ENCODE measurements at regions not wholly inside any gene's neighbourhood (a gene's known extent, or its start where the extent isn't known, plus 50 kb on each side); places are given as distances from the start of the nearest gene placed in this dataset.
"Not testable (repeated sequence)": the region's sequence is repeated elsewhere in the genome, so short reads cannot be mapped to it uniquely, and the experiment has no call there.

GRCh38 chr21:38042246-38042645 lies 126.0 kb upstream of the KCNJ6 start:
- no peak for DNase-seq

DNA sequence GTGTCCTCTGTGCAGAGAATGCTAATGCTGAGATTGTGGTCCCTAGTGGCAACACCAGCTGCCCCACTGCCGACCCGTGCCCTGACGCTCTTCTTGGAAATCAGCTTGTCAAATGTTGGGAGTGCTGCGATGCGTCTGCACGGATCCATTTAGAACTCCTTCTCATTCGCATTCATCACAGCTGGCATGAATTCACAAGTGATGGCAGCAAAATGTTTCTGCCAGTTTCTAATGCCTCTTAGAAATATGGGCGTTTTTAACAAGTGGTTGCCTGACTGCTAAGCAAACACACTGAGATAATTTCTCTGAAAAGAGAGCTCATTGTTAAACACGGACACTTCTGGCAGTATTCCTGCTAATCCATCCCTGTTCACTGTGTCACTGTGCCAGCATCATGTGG lies 131.9 kb upstream of the KCNJ6 start:
- no peak for DNase-seq

- DNase-seq: no peak
Measured at GRCh38 chr21:38054334-38054733, 138.1 kb upstream of the KCNJ6 start.

- no peak for DNase-seq
Measured at GRCh38 chr21:38056481-38056880, 140.2 kb upstream of the KCNJ6 start.

DNA sequence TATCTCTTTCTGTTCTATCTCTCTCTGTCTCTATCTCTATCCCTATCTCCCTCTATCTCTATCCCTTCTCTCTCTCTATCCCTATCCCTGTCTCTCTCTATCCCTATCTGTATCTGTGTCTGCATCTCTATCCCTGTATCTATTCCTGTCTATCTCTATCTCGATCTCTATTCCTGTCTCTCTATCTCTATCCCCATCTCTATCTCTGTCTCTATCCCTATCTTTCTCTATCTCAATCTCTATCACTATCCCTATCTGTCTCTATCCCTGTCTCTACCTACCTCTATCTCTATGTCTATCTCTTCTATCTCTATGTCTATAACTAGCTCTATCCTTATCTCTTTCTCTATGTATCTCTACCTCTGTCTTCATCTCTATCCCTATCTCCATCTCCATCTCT lies 141.4 kb upstream of the KCNJ6 start:
- DNase-seq: no peak

DNA sequence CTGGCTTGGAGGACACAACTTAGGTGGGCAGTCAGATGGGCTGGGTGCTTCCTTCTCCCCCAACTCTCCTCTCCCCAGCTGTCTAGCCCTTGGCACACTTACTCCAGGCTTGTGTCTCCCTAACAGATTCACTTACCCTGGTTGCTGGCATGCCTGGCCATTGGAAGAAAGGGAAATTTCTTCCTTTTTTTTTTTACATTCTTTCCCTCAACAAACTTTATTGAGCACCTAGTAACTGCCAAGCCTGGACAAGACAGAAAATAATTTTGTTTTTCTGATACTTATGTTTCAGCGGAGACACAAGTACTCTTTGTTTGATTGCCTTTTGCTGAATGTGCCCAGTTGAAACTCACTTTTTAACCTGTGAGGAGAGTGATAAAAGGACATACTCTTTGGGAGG lies 144.3 kb upstream of the KCNJ6 start:
- DNase-seq: no peak

GRCh38 chr21:38067086-38067739 lies 151.0 kb upstream of the KCNJ6 start:
- no peak for DNase-seq

DNA sequence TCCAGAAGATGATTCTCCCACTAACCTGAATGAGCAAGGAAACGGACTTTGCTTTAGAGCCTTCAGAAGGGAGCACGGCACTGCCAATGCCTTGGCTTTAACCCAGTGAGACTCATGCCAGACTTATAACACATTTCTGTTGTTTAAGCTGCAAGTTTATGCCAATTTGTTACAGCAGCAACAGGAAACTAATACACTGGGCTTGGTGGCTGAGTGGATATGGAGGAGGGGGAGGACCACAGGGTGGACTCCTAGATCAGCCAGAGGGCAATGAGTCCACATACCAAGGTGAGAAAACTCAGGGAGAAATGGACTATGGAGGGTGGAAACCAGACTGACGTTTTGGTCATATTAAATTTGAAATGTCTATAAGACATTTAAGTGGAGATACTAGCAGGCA lies 156.2 kb upstream of the KCNJ6 start:
- no peak for DNase-seq

DNA sequence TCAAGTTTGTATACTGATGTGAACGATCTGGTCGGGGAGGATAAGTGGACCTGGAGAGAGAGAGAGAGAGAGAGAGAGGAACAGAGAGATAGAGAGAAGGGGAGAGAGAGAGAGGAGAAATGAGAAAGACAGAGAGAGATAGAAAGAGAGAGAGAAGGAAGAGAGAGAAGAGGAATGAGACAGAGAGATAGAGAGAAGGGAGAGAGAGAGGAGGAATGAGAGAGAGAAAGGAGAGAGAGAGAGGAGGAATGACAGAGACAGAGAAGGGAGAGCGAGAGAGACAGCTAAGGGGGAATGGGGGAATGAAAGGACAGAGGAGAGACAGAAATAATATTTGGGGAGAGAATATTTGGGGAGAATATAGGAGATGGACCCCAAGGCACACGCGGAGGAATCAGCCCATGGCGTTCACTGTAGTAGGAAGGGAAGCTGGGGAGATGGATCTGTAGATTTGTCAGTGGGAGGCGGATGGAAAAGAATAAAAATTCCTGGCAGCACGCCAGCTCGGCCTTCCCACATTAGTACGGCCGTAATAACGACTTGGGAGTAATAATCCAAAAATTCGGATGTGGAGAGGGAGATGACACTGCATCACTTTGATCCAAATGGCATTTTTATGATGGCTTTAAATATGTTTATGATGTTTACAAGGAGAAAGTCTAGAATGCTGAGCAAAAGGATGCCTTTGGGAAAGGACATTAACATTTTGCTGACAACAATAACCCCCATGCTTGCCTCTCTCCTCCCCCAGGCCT lies 159.8 kb upstream of the KCNJ6 start:
- no peak for DNase-seq

DNA sequence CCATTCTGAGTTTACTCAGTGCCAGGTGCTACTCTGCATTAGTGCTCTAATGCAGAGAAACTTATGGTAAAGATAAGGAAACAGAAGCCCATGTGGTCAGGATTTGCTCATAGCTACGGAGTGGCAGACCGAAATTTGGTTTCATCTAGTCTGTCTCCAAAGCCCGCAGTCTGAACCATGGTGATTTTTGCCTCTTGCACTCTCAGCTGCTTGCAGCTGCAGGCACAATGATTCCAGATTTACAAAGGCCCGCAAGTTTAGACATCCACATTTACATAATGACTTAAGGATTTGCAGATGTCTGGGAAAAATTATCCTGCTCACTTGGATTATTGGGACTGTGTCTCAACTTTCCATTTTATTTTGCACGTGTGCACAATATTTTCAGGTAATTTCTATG lies 161.3 kb upstream of the KCNJ6 start:
- no peak for DNase-seq

DNA sequence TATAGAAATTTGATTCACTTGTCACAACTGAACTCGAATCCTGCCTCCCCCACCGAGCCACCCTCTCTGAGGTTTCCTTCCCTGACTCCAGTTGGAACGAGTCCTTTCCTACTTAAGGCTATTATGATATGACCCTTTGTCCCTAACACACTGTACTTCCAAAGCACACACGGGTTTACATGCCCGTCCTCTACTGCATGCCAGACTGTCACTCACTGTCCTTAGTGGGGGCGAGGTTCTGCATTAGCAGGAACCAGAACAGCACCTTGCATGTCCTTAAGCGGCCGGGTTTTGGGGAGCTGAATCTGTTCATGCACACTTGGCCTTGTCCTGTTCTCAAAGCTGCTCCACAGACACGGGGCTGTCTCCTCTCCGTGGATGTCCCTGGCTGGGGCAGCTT lies 164.6 kb upstream of the KCNJ6 start:
- DNase-seq: no peak

GRCh38 chr21:38081708-38082107 lies 165.5 kb upstream of the KCNJ6 start:
- DNase-seq: no peak

- DNase-seq: no peak
Measured at GRCh38 chr21:38082936-38083485, 166.8 kb upstream of the KCNJ6 start.

GRCh38 chr21:38083535-38083934 lies 167.3 kb upstream of the KCNJ6 start:
- no peak for DNase-seq

DNA sequence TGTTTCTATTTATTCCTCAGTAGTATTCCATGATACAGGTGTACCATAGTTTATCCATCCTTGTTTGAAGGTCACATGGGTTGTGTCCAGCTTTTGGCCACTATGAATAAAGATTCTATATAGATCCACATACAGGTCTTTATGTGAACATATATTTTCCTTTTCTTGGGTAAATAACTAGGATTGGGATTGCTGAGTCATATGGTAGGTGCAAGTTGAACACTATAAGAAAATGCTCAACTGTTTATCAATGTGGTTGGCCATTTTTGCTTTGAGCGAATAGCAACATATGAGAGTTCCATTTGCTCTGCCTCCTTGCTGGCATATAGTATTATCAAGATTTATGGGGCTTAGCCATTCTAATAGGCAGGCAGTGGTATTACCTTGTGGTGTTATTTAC lies 170.2 kb upstream of the KCNJ15 start:
- no peak for DNase-seq

DNA sequence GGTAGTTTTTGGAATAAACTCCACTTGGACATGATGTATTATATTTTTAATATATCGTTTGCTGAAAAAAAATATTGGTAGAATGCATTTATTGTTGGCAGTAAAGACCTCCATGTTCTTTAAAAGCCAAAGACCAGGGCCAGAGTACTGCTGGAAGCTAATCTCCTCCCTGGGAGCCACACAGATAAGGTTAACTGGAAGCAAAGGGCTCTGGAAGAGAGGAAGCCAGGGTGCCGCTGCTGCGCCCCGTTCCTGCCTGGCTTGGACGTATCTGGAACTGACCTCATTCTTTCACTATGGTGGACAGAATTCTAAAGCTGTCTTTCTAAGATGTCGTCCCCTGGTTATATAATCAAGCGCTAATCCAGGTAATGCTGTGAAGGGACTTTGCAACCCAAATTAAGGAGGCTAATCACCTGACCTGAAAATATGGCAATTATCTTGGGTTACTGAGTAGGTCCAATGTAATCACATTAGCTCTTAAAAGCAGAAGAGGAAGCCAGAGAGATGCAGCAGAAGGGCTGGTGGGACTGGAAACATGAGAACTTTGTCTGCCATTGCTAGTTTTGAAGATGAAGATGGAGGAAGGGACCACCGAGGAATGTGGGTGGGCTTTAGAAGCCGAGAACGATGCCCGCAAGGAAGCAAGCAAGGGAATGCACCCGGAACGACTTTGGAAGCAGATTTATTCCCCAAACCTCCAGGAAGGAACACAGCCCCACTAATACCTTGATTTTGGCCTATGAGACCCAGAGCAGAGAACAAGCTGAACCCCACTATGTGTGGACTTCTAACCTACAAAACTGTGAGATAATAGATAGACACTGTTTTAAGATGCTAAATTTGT lies 167.7 kb upstream of the KCNJ15 start:
- DNase-seq: no peak

- DNase-seq: no peak
Measured at GRCh38 chr21:38089763-38090046, 167.1 kb upstream of the KCNJ15 start.

DNA sequence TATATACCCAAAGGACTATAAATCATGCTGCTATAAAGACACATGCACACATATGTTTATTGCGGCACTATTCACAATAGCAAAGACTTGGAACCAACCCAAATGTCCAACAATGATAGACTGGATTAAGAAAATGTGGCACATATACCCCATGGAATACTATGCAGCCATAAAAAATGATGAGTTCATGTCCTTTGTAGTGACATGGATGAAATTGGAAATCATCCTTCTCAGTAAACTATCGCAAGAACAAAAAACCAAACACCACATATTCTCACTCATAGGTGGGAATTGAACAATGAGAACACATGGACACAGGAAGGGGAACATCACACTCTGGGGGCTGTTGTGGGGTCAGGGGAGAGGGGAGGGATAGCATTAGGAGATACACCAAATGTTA lies 165.7 kb upstream of the KCNJ15 start:
- not testable (repeated sequence) for DNase-seq

DNA sequence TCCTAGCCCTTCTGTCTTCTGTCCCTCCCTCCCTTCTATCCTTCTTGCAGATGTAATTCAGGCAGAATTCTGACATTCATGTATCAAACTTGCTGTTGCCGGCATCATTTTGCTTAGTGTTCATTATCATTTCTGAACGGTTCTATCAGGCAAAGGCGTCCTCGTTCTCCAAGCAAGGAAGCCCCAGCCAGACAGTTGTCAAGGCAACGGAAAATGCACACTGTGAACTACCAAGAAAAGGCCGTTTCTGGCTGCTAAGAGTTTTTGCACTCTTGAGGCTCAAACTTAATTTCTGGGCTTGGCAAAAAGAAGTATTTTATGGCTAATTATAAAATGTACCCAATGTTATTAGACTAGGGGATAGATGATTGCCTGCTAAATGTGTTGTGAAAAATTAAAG lies 164.7 kb upstream of the KCNJ15 start:
- no peak for DNase-seq

- DNase-seq: no peak
Measured at GRCh38 chr21:38095220-38095619, 161.6 kb upstream of the KCNJ15 start.

DNA sequence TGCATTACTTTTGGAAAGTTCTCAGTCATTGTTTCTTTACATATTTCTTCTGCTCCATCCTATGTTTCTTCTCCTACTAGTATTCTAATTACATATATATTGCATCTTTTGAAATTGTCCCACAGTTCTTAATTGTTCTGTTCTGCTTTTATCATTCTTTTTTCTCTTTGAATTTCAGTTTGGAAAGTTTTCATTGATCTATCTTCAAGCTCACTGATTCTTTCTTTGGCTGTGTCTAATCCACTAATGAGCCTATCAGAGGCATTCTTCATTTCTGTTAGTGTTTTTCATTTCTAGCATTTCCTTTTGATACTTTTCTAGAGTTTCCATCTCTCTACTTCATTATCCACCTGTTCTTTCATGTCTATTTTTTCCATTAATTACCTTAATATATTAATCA lies 159.0 kb upstream of the KCNJ15 start:
- no peak for DNase-seq

GRCh38 chr21:38112219-38112789 lies 144.5 kb upstream of the KCNJ15 start:
- DNase-seq: no peak

GRCh38 chr21:38114717-38115333 lies 142.0 kb upstream of the KCNJ15 start:
- no peak for DNase-seq
